GM23248 (cell line): ENCODE measurements at regions not wholly inside any gene's neighbourhood (a gene's known extent, or its start where the extent isn't known, plus 50 kb on each side); places are given as distances from the start of the nearest gene placed in this dataset.

Experiments used
- EZH2 ChIP-seq: fragments of 200-600 bp; sonication (generic); IDR thresholded peaks from 2 replicates; pipeline ENCODE4 v1.6.1; 2018; ENCODE audit warnings: antibody characterized with exemption, mild to moderate bottlenecking; ENCODE audit not compliant: insufficient read depth, poor library complexity, severe bottlenecking
- EZH2phosphoT487 ChIP-seq: fragments of 200-600 bp; sonication (generic); IDR thresholded peaks from 2 replicates; pipeline ENCODE4 v1.6.1; 2018; ENCODE audit warnings: antibody characterized with exemption, moderate library complexity, mild to moderate bottlenecking, low read depth; ENCODE audit not compliant: insufficient read depth

DNA sequence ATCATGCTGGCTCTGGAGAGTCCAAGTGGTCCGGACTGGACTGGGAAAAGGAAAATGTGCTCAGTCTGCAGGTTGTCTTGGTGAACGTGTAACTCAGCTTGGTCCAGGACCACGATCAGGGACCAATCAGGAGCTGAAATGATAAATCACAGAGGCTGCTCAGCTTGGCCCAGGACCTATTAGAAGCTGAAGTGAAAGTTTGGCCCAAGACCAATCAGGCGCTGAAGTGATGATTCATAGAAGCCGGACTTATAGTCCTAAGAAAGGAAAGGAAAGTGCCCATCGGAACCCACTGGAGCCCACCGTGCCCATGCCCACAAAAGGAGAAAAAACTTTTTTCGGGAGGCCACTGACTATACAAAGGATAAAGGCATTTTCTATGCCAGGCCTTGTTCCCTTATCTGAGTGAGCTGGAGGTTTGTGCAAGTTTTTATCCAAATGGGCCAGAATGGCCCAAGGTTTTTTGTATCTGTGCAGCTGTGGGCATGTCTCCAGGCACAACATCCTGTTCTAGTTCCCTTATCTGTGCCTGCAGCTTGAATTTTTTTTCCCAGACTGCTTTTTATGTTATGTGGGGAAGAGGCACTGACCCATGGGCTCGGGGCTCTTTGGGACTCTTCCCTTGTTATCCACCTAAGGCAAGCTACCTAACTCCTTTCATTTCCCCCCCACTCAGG is 194.4 kb downstream of the FAM133A start:
- TF ChIP-seq EZH2phosphoT487 (no peak), EZH2 (no peak)
